ENCODE measurements at regions not wholly inside any gene's neighbourhood (a gene's known extent, or its start where the extent isn't known, plus 50 kb on each side); places are given as distances from the start of the nearest gene placed in this dataset.
A peak's percentile ranks its signal among the peaks of the same experiment; 100 is the strongest.

- H3K9me2 ChIP-seq (ENCODE audit: insufficient read depth), result no peaks in the 10 kb centered on the region
- H2AFZ ChIP-seq, result no peak overlapping the region
- CTCF ChIA-PET, result no interaction called here
- intact Hi-C loops (cut with micrococcal nuclease; ENCODE audit: unreplicated experiment), result loop anchor here (10.0 kb wide), 1 partner anchor 70 kb away; the partner anchor contains the start of gene AFDN
- H4K20me1 ChIP-seq (ENCODE audit: insufficient read depth), result no peaks in the 10 kb centered on the region
- H3K36me3 ChIP-seq (ENCODE audit: low read depth), result no peaks in the 10 kb centered on the region
- no peak overlapping the region for H3K4me2 ChIP-seq
- H3F3A ChIP-seq (ENCODE audit: insufficient read depth, low read depth), result peaks cover 5% of the 10 kb centered on the region; the same call in 1 of the 2 replicates
- no peak for TF ChIP-seq CTCF (conservative IDR thresholded peaks at IDR 0.05)
- no peak for TF ChIP-seq EZH2 (IDR thresholded peaks at IDR 0.05; ENCODE audit: low read depth)
- H3K27me3 ChIP-seq (ENCODE audit: insufficient read depth, low read depth), result peaks cover 14% of the 10 kb centered on the region; the same call in 1 of the 2 replicates
- DNase-seq, result no peak
- BruUV-seq (replicated peaks), result no TSS peak
- H3K79me2 ChIP-seq (ENCODE audit: low read depth), result no peaks in the 10 kb centered on the region
- H3K4me3 ChIP-seq, result no peak overlapping the region
- POLR2A ChIA-PET (ENCODE audit: unreplicated experiment), result no interaction called here
- no peaks in the 10 kb centered on the region for H3K9me3 ChIP-seq (ENCODE audit: insufficient read depth, low read depth)
- peaks cover 16% of the 10 kb centered on the region for H3K4me1 ChIP-seq (replicated peaks; ENCODE audit: insufficient read depth)
- no peak overlapping the region for H3K27ac ChIP-seq
These were observed 72.0 kb upstream of the AFDN start for GRCh38 chr6:167754691-167755090.

GRCh38 chr6:167755461-167755860, 71.2 kb upstream of the AFDN start:
- no peak for DNase-seq
- Histone ChIP-seq H2AFZ (no peak overlapping the region), H3K79me2 (ENCODE audit: low read depth) (no peaks in the 10 kb centered on the region), H3K27ac (no peak overlapping the region), H3K4me2 (no peak overlapping the region), H3K9me3 (ENCODE audit: insufficient read depth, low read depth) (no peaks in the 10 kb centered on the region), H3K4me1 (replicated peaks; ENCODE audit: insufficient read depth) (peaks cover 14% of the 10 kb centered on the region), H3F3A (ENCODE audit: insufficient read depth, low read depth) (peaks cover 5% of the 10 kb centered on the region; the same call in 1 of the 2 replicates), H4K20me1 (ENCODE audit: insufficient read depth) (no peaks in the 10 kb centered on the region), H3K36me3 (ENCODE audit: low read depth) (no peaks in the 10 kb centered on the region), H3K27me3 (ENCODE audit: insufficient read depth, low read depth) (peaks cover 15% of the 10 kb centered on the region; the same call in 1 of the 2 replicates), H3K9me2 (ENCODE audit: insufficient read depth) (no peaks in the 10 kb centered on the region), H3K4me3 (no peak overlapping the region)
- BruUV-seq (replicated peaks), result no TSS peak
- no peak for TF ChIP-seq EZH2 (IDR thresholded peaks at IDR 0.05; ENCODE audit: low read depth)
- TF ChIP-seq CTCF (conservative IDR thresholded peaks at IDR 0.05), result no peak
- intact Hi-C loops (cut with micrococcal nuclease; ENCODE audit: unreplicated experiment), result loop anchor here (10.0 kb wide), 1 partner anchor 69 kb away; the partner anchor contains the start of gene AFDN
- ChIA-PET POLR2A (ENCODE audit: unreplicated experiment) (no interaction called here), CTCF (no interaction called here)

DNA sequence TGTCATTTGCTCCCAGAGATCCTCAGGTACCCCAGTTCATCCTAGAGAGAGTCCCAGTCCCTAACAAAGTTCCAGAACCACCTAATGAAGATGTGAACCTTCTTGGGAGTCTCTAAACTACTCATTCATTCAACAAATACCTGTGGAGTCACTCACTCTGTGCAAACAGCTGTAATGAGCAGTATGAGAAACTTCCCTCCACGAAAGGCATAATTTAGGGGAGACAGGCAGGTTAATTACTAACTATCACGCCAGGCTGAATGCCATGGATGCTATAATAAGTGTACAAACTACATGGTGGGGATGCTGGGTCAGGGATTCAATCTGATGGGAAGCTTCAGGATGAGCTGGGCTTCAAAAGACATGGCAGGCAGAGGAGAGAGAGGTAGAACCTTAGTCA, 70.1 kb upstream of the AFDN start:
- no peaks in the 10 kb centered on the region for H3K9me2 ChIP-seq (ENCODE audit: insufficient read depth)
- no peak overlapping the region for H2AFZ ChIP-seq
- H3K4me2 ChIP-seq, result no peak overlapping the region
- DNase-seq, result peak in 1 of 2 experiments; percentile 43
- peaks cover 15% of the 10 kb centered on the region; the same call in 1 of the 2 replicates for H3K27me3 ChIP-seq (ENCODE audit: insufficient read depth, low read depth)
- CTCF ChIA-PET, result no interaction called here
- H3K9me3 ChIP-seq (ENCODE audit: insufficient read depth, low read depth), result no peaks in the 10 kb centered on the region
- no TSS peak for BruUV-seq (replicated peaks)
- H3K27ac ChIP-seq, result no peak overlapping the region
- peaks cover under 1% of the 10 kb centered on the region; the same call in 1 of the 2 replicates for H3F3A ChIP-seq (ENCODE audit: insufficient read depth, low read depth)
- peaks cover 5% of the 10 kb centered on the region for H3K4me1 ChIP-seq (replicated peaks; ENCODE audit: insufficient read depth)
- no peak overlapping the region for H3K4me3 ChIP-seq
- no peaks in the 10 kb centered on the region for H3K79me2 ChIP-seq (ENCODE audit: low read depth)
- H3K36me3 ChIP-seq (ENCODE audit: low read depth), result no peaks in the 10 kb centered on the region
- POLR2A ChIA-PET (ENCODE audit: unreplicated experiment), result no interaction called here
- TF ChIP-seq EZH2 (IDR thresholded peaks at IDR 0.05; ENCODE audit: low read depth) (no peak), CTCF (conservative IDR thresholded peaks at IDR 0.05) (no peak)
- H4K20me1 ChIP-seq (ENCODE audit: insufficient read depth), result no peaks in the 10 kb centered on the region
- intact Hi-C loops (cut with micrococcal nuclease; ENCODE audit: unreplicated experiment), result loop anchor here (10.0 kb wide), 1 partner anchor 68 kb away; the partner anchor contains the start of gene AFDN
